Stimulated activated naive CD8-positive, alpha-beta T cell treated with anti-CD3 and anti-CD28 coated beads, Interleukin-15, Interleukin-2, amounts not matched to agents 100 U/mL and 50 U/mL, for 24 hours (primary cell): ENCODE measurements at regions not wholly inside any gene's neighbourhood (a gene's known extent, or its start where the extent isn't known, plus 50 kb on each side); places are given as distances from the start of the nearest gene placed in this dataset.
"Not testable (repeated sequence)": the region's sequence is repeated elsewhere in the genome, so short reads cannot be mapped to it uniquely, and the experiment has no call there.

Experiments used
- ATAC-seq: fragments of 150-1000 bp; cut with Tn5 transposase; one replicate; pipeline ENCODE4 v1.10.0; 2021
- DNase-seq: peaks from one replicate; pipeline ENCODE4 v3.0.0; 2021

- ATAC-seq: no peak
These were observed 150.9 kb downstream of the PTPRU start for GRCh38 chr1:29387210-29387609.

GRCh38 chr1:29386453-29386852 is 150.1 kb downstream of the PTPRU start:
- not testable (repeated sequence) for ATAC-seq, DNase-seq

More at GRCh38 chr1:29387210-29387609, 150.9 kb downstream of the PTPRU start:
- DNase-seq: no peak

- no peak for ATAC-seq
- DNase-seq: no peak
These were observed 149.6 kb downstream of the PTPRU start for GRCh38 chr1:29385966-29386365.

GRCh38 chr1:29384496-29385015 is 148.2 kb downstream of the PTPRU start:
- ATAC-seq (no peak), DNase-seq (no peak)

- DNase-seq (no peak), ATAC-seq (no peak)
These were observed 147.5 kb downstream of the PTPRU start for GRCh38 chr1:29383746-29384371.

GRCh38 chr1:29382851-29383745 is 146.8 kb downstream of the PTPRU start:
- ATAC-seq (no peak), DNase-seq (no peak)

GRCh38 chr1:29381426-29381825 is 145.1 kb downstream of the PTPRU start:
- DNase-seq (no peak), ATAC-seq (no peak)

GRCh38 chr1:29380532-29380931 is 144.2 kb downstream of the PTPRU start:
- DNase-seq (no peak), ATAC-seq (no peak)

GRCh38 chr1:29379443-29380073 is 143.2 kb downstream of the PTPRU start:
- DNase-seq: peak; percentile 7
- ATAC-seq: no peak
